Body of pancreas (tissue), 4 donors: ENCODE measurements at regions not wholly inside any gene's neighbourhood (a gene's known extent, or its start where the extent isn't known, plus 50 kb on each side); places are given as distances from the start of the nearest gene placed in this dataset.
"Not testable (repeated sequence)": the region's sequence is repeated elsewhere in the genome, so short reads cannot be mapped to it uniquely, and the experiment has no call there.

ENCODE experiments used
- ATAC-seq: fragments of 150-250 bp; one replicate; pipeline ENCODE4 v1.9.1; 2016
- DNase-seq, 4 donors: peaks; one replicate each; pipeline ENCODE4 v3.0.0-alpha.2; 2019
- H3K27ac ChIP-seq, 4 donors: fragments of 200-600 bp; sonication (generic); 1 replicate in 3 of 4; 2 replicates in 1 of 4; pipeline versions ENCODE4 v1.5.1 to v1.6.1; 2016 to 2019; ENCODE audit warnings: mild to moderate bottlenecking in 1 of 4, mixed read lengths in 1 of 4, moderate library complexity in 1 of 4
- H3K27me3 ChIP-seq, 2 donors: fragments of 200-600 bp; sonication (generic); one replicate each; pipeline ENCODE4 v1.6.0; 2016; ENCODE audit warnings: mild to moderate bottlenecking in 1 of 2
- H3K36me3 ChIP-seq, 2 donors: fragments of 200-600 bp; sonication (generic); replicated peaks in 1 of 2; 2 replicates each; pipeline ENCODE4 v1.5.1; 2016; ENCODE audit warnings: low read depth in 2 of 2; ENCODE audit not compliant: insufficient read depth in 1 of 2
- H3K4me1 ChIP-seq: fragments of 200-600 bp; sonication (generic); one replicate; pipeline ENCODE4 v1.6.0; 2016
- H3K4me3 ChIP-seq, 2 donors: fragments of 200-600 bp; sonication (generic); 1 replicate in 1 of 2; 2 replicates in 1 of 2; pipeline ENCODE4 v1.5.1; 2016 to 2019
- H3K9me3 ChIP-seq, 3 donors: fragments of 200-600 bp; sonication (generic); 1 replicate in 2 of 3; 2 replicates in 1 of 3; pipeline ENCODE4 v1.5.1; 2016
- CTCF ChIP-seq, 7 experiments: fragments of 450-650 bp in 4 of 7; fragments of 200-600 bp in 3 of 7; sonication (generic) in 3 of 7; IDR thresholded peaks; one replicate each; pipeline ENCODE4 v1.5.1; 2016 to 2019; ENCODE audit warnings: antibody characterized with exemption in 7 of 7
- POLR2A ChIP-seq, 3 donors: fragments of 450-650 bp; IDR thresholded peaks; one replicate each; pipeline ENCODE4 v1.6.1; 2016; ENCODE audit warnings: antibody characterized with exemption in 3 of 3, mild to moderate bottlenecking in 2 of 3
- WGBS, 2 donors: methylation state at CpG; one replicate each; pipeline ENCODE4 v1.1.5; 2017; 5-methylcytosine and 5-hydroxymethylcytosine counted together
- intact Hi-C: fragments of 100-400 bp; cut with DNase I; formaldehyde crosslinking; loops from one replicate; pipeline ENCODE4 v1.15.1; 2023

- H3K9me3 ChIP-seq = no peaks in the 10 kb centered on the region
- ATAC-seq (no peak), DNase-seq (no peak)
- no peak overlapping the region for H3K27ac ChIP-seq
- TF ChIP-seq CTCF (IDR thresholded peaks at IDR 0.05) (no peak), POLR2A (IDR thresholded peaks at IDR 0.05) (no peak)
- 64 to 70% methylated on average over 11 of the region's 11 CpGs for WGBS, 2 donors
- H3K27me3 ChIP-seq = no peaks in the 10 kb centered on the region
- H3K4me3 ChIP-seq = no peak overlapping the region
- intact Hi-C loops = no loop called here
- H3K36me3 ChIP-seq = no peaks in the 10 kb centered on the region
- no peaks in the 10 kb centered on the region for H3K4me1 ChIP-seq
Observed at GRCh38 chr2:136319651-136320050, 201.7 kb upstream of the CXCR4 start.

DNA sequence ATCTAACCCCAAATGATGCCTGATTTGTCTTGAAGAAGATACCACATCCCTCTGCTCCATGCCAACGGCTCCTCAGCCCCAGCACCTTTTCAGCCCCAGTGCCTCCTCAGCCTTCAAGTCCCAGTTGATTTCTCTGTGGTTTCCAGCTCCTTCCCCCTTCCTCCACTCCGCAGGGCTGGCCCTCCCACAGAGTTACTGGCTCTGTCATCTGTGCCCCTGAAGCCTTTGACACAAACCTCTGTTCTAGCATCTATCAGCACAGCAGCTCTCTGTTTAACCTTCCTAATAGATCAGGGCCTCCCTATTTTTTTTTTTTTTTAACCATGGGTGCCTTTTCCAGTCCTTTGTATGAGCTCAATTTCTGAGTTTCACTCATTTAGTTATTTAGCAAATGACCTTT, 201.3 kb upstream of the CXCR4 start:
- intact Hi-C loops = no loop called here
- 32 to 55% methylated on average over 2 of the region's 2 CpGs for WGBS, 2 donors
- ATAC-seq = no peak

GRCh38 chr2:136314240-136314639, 196.3 kb upstream of the CXCR4 start:
- no peak for DNase-seq
- intact Hi-C loops = no loop called here
- TF ChIP-seq CTCF (IDR thresholded peaks at IDR 0.05) (no peak), POLR2A (IDR thresholded peaks at IDR 0.05) (no peak)
- ATAC-seq = no peak
- H3K4me1 ChIP-seq = no peaks in the 10 kb centered on the region
- H3K4me3 ChIP-seq = no peak overlapping the region
- H3K27me3 ChIP-seq = no peaks in the 10 kb centered on the region
- H3K27ac ChIP-seq = no peak overlapping the region
- H3K9me3 ChIP-seq = no peaks in the 10 kb centered on the region
- H3K36me3 ChIP-seq = no peaks in the 10 kb centered on the region

More for the DNA sequence above, 201.3 kb upstream of the CXCR4 start:
- H3K27ac ChIP-seq = no peak overlapping the region
- no peak for DNase-seq
- H3K4me3 ChIP-seq = no peak overlapping the region
- H3K36me3 ChIP-seq = no peaks in the 10 kb centered on the region
- no peaks in the 10 kb centered on the region for H3K27me3 ChIP-seq
- no peaks in the 10 kb centered on the region for H3K9me3 ChIP-seq
- no peaks in the 10 kb centered on the region for H3K4me1 ChIP-seq
- no peak for TF ChIP-seq POLR2A (IDR thresholded peaks at IDR 0.05)

DNA sequence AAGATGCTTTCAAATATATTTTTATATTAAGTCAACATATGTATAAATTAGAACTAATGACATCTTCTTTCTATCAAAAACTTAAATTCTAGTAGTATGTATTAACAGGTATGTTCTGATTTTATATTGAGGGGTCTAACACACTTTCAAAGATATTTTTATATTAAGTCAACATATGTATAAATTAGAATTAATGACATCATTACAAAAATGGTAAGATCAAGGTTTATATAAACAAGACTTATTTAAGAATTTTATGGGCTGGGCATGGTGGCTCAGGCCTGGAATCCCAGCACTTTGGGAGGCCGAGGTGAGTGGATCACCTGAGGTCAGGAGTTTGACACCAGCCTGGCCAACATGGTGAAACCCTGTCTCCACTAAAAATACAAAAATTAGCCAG, 194.6 kb upstream of the CXCR4 start:
- WGBS, 2 donors = 81 to 89% methylated on average over 1 of the region's 1 CpG
- ATAC-seq, intact Hi-C loops, H3K9me3 ChIP-seq, H3K36me3 ChIP-seq, H3K27ac ChIP-seq, DNase-seq, H3K27me3 ChIP-seq, H3K4me1 ChIP-seq, H3K4me3 ChIP-seq: not testable (repeated sequence)

GRCh38 chr2:136310797-136311603, 193.1 kb upstream of the CXCR4 start:
- no peaks in the 10 kb centered on the region for H3K36me3 ChIP-seq
- no peaks in the 10 kb centered on the region for H3K4me1 ChIP-seq
- 74 to 76% methylated on average over 11 of the region's 11 CpGs for WGBS, 2 donors
- intact Hi-C loops = no loop called here
- no peak overlapping the region for H3K27ac ChIP-seq
- no peaks in the 10 kb centered on the region for H3K9me3 ChIP-seq
- ATAC-seq (no peak), DNase-seq (no peak)
- TF ChIP-seq CTCF (IDR thresholded peaks at IDR 0.05) (no peak), POLR2A (IDR thresholded peaks at IDR 0.05) (no peak)
- no peak overlapping the region for H3K4me3 ChIP-seq
- H3K27me3 ChIP-seq = no peaks in the 10 kb centered on the region

DNA sequence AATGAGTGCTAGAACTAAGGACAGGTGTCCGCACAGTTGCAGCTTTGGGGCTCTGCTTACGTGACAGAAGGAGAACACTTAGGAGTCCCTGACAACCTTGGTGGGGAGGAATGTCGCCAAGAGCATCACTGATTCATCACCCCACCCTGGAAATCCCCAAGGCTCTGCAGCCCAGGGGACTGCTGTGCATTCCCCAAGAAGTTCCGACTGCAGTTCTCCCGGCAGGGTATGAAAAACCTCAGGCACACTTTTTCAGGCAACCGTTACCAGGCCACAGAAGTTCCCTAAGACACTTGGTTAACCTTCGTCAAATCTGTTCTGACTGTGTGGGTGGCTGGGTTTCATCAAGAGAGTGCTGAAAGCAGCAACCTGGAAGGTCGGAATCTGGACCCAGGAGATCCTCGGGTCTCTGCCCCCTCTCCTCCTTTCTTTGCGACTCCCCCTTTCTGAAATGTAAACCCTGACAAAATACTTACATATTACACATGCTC, 192.1 kb upstream of the CXCR4 start:
- 75 to 85% methylated on average over 7 to 10 of the region's 10 CpGs for WGBS, 2 donors
- no peak overlapping the region for H3K4me3 ChIP-seq
- TF ChIP-seq POLR2A (IDR thresholded peaks at IDR 0.05) = no peak
- no peak for TF ChIP-seq CTCF (IDR thresholded peaks at IDR 0.05)
- no peaks in the 10 kb centered on the region for H3K4me1 ChIP-seq
- no peaks in the 10 kb centered on the region for H3K9me3 ChIP-seq
- intact Hi-C loops = no loop called here
- DNase-seq (no peak), ATAC-seq (no peak)
- no peaks in the 10 kb centered on the region for H3K27me3 ChIP-seq
- no peak overlapping the region for H3K27ac ChIP-seq
- no peaks in the 10 kb centered on the region for H3K36me3 ChIP-seq
